GM12878 (cell line): ENCODE measurements at regions not wholly inside any gene's neighbourhood (a gene's known extent, or its start where the extent isn't known, plus 50 kb on each side); places are given as distances from the start of the nearest gene placed in this dataset.

Experiments used
- ATAC-seq: fragments of 200-7000 bp; cut with Tn5 transposase; 3 replicates; pipeline ENCODE4 v1.9.1; 2020; ENCODE audit warnings: mild to moderate bottlenecking, moderate library complexity
- BruUV-seq: library from RNA; stranded (reverse); fragments of 400-500 nt; replicated peaks from 2 replicates; lab custom pipeline; 2021; lab: Mats Ljungman, UMichigan
- CTCF ChIA-PET: fragments of 300-600 bp; sonication (Branson Sonifier 250); formaldehyde crosslinking; extraction: SDS; loops from one replicate; lab custom pipeline; 2021; ENCODE audit warnings: inconsistent platforms; lab: Yijun Ruan, JAX
- POLR2A ChIA-PET: fragments of 350-600 bp; formaldehyde crosslinking; extraction: SDS; loops from one replicate; lab custom pipeline; 2021; ENCODE audit warnings: inconsistent platforms; lab: Charles Lee
- RAD21 ChIA-PET: fragments of 300-600 bp; sonication (Branson Sonifier 250); formaldehyde crosslinking; loops from one replicate; lab custom pipeline; 2023; ENCODE audit warnings: antibody characterized with exemption; ENCODE audit not compliant: unreplicated experiment; lab: Charles Lee
- SMC1A ChIA-PET: fragments of 300-600 bp; sonication (Branson Sonifier 250); formaldehyde crosslinking; loops from one replicate; lab custom pipeline; 2023; ENCODE audit not compliant: unreplicated experiment, uncharacterized antibody; lab: Charles Lee
- DNase-seq: peaks from one replicate; pipeline ENCODE4 v3.0.0-alpha.2; 2011; ENCODE audit warnings: low read depth, low spot score
- FAIRE-seq: peaks from 3 replicates; lab custom pipeline; 2011; peaks lifted over from hg19 to GRCh38; lab: Jason Lieb, UNC
- H2AFZ ChIP-seq: 2 replicates; pipeline ENCODE4 v1.6.0; 2011; ENCODE audit warnings: low read depth, low read length, control low read depth; ENCODE audit not compliant: control insufficient read depth
- H3K27ac ChIP-seq: 2 replicates; pipeline ENCODE4 v1.5.1; 2011; ENCODE audit warnings: control low read depth; ENCODE audit not compliant: control insufficient read depth, insufficient read depth
- H3K27me3 ChIP-seq, 2 experiments: replicated peaks in 1 of 2; 2 replicates each; pipeline versions ENCODE4 v1.6.0 to v1.6.1; 2011; ENCODE audit warnings: low read length in 1 of 2; ENCODE audit not compliant: control insufficient read depth in 2 of 2, insufficient read depth in 2 of 2
- H3K36me3 ChIP-seq, 2 experiments: 2 replicates each; pipeline ENCODE4 v1.5.1; 2011; ENCODE audit warnings: low read length in 1 of 2; ENCODE audit not compliant: control insufficient read depth in 2 of 2, insufficient read depth in 2 of 2
- H3K4me1 ChIP-seq: 2 replicates; pipeline ENCODE4 v1.6.1; 2011; ENCODE audit warnings: mild to moderate bottlenecking, low read length, moderate library complexity, mixed read lengths; ENCODE audit not compliant: control insufficient read depth, insufficient read depth
- H3K4me2 ChIP-seq: 2 replicates; pipeline ENCODE4 v1.6.0; 2011; ENCODE audit warnings: control low read depth; ENCODE audit not compliant: control insufficient read depth, insufficient read depth
- H3K4me3 ChIP-seq: fragments of 200-600 bp; sonication (generic); 2 replicates; pipeline ENCODE4 v1.5.1; 2016
- H3K79me2 ChIP-seq: 2 replicates; pipeline ENCODE4 v1.6.0; 2011; ENCODE audit warnings: low read length; ENCODE audit not compliant: control insufficient read depth, insufficient read depth
- H3K9ac ChIP-seq: 2 replicates; pipeline ENCODE4 v1.8.0; 2011; ENCODE audit warnings: low read length, control low read depth, mixed read lengths; ENCODE audit not compliant: control insufficient read depth, insufficient read depth
- H3K9me3 ChIP-seq: replicated peaks from 3 replicates; pipeline ENCODE4 v1.5.1; 2011; ENCODE audit warnings: mild to moderate bottlenecking, low read length; ENCODE audit not compliant: control insufficient read depth, insufficient read depth
- H4K20me1 ChIP-seq: 2 replicates; pipeline ENCODE4 v1.6.0; 2011; ENCODE audit not compliant: control insufficient read depth, insufficient read depth
- EGR1 ChIP-seq, 2 experiments: IDR thresholded peaks; 1 replicate in 1 of 2; 2 replicates in 1 of 2; pipeline ENCODE4 v1.6.1; 2011 to 2012; ENCODE audit warnings: low read depth in 2 of 2, low read length in 2 of 2, borderline replicate concordance in 1 of 2, mild to moderate bottlenecking in 1 of 2, moderate library complexity in 1 of 2
- GATAD2B ChIP-seq: fragments of 450-650 bp; conservative IDR thresholded peaks from 2 replicates; pipeline ENCODE4 v1.6.1; 2017; ENCODE audit warnings: low read depth, mild to moderate bottlenecking, moderate library complexity
- IRF4 ChIP-seq: IDR thresholded peaks from 2 replicates; pipeline ENCODE4 v1.6.1; 2011; ENCODE audit warnings: low read depth, low read length
- PRDM15 ChIP-seq: fragments of 450-650 bp; formaldehyde crosslinking; IDR thresholded peaks from 2 replicates; pipeline ENCODE4 v1.4.0; 2020; ENCODE audit warnings: mild to moderate bottlenecking, moderate library complexity
- RFX5 ChIP-seq: IDR thresholded peaks from 2 replicates; pipeline ENCODE4 v1.6.1; 2011; ENCODE audit warnings: low read depth, low read length, improper control_type of control experiment
- SMC3 ChIP-seq: IDR thresholded peaks from 2 replicates; pipeline ENCODE4 v1.6.1; 2011; ENCODE audit warnings: low read length, improper control_type of control experiment, borderline replicate concordance
- WGBS: methylation state at CpG from one replicate; pipeline ENCODE4 v1.1.6; 2016; ENCODE audit warnings: low lambda C conversion rate; ENCODE audit not compliant: insufficient replicate concordance, insufficient coverage; ENCODE audit errors: missing lambda C conversion rate; 5-methylcytosine and 5-hydroxymethylcytosine counted together
- in situ Hi-C: fragments of 300-500 bp; cut with MboI; formaldehyde crosslinking; loops from 9 replicates; pipeline ENCODE4 v1.14.3; 2018; ENCODE audit warnings: mixed read lengths
- intact Hi-C: fragments of 100-400 bp; cut with micrococcal nuclease; formaldehyde crosslinking; loops from one replicate; pipeline ENCODE4 v1.14.2; 2022; ENCODE audit not compliant: unreplicated experiment
- TF ChIP-seq, protein P1 (sequence below): fragments of 450-650 bp; IDR thresholded peaks from 2 replicates; pipeline ENCODE4 v1.6.1; 2016; ENCODE audit warnings: mild to moderate bottlenecking

DNA sequence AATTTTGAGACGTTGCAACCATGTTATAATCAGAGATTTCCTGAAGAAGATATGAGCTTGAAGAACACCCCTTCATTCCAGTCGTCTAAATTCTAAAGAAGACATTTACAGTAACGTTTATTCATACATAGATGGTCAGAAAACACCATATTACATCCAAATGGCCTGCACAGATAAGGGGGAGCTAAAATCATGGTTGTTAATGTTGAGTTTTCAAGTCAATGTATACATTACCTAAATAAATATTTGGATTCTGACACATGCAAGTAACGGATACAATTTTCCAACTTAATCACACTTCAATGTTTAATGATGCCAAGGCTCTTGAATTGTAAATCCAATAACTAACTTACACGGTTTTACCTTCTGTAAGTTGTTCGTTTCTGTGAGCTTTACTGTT, 318.4 kb downstream of the SLC6A15 start:
- H3K9me3 ChIP-seq: no peaks in the 10 kb centered on the region
- SMC1A ChIA-PET: no interaction called here
- H2AFZ ChIP-seq: no peak overlapping the region
- TF ChIP-seq GATAD2B (no peak), SMC3 (no peak), RFX5 (no peak)
- no peak overlapping the region for H3K4me3 ChIP-seq
- in situ Hi-C loops (no loop called here), intact Hi-C loops (no loop called here)
- RAD21 ChIA-PET: no interaction called here
- CTCF ChIA-PET: no interaction called here
- H3K4me2 ChIP-seq: no peak overlapping the region
- no TSS peak for BruUV-seq
- no peaks in the 10 kb centered on the region for H3K27me3 ChIP-seq
- ATAC-seq: no peak
- no peaks in the 10 kb centered on the region for H3K4me1 ChIP-seq
- no peak overlapping the region for H3K9ac ChIP-seq
- no peak for FAIRE-seq
- H4K20me1 ChIP-seq: no peaks in the 10 kb centered on the region
- H3K79me2 ChIP-seq: no peaks in the 10 kb centered on the region
- H3K27ac ChIP-seq: no peak overlapping the region
- H3K36me3 ChIP-seq: no peaks in the 10 kb centered on the region
- no peak for DNase-seq
- POLR2A ChIA-PET: no interaction called here
- WGBS: under 1% methylated on average over 6 of the region's 6 CpGs

DNA sequence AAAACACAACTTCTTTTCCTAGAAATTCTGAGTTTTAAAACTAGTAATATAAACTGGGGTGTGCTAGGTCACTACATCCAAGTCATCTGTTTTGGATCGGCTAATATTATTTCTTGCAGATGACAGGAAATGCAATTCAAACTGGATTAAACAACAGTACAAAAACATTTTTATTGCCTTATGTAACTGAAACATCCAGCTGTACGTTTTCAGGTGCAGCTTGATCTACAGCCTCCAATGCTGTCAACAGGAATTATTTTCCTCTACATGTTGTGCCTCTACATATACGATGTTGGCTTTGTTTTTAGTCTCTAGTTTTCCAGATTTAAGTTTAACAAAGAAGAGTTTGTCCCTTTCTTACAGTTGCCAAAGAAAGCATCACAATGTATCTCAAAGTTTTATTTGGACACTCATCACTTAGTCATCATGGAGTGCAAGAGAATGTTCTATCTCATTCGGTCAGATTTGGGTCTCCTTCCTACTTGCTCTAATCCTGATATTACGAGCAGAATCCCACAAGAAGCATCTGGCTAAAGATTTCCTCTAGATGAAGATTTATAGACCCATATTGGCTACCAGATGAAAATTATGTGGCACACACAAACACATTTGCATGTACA, 326.7 kb downstream of the SLC6A15 start:
- Histone ChIP-seq H3K9me3 (no peaks in the 10 kb centered on the region), H3K36me3 (no peaks in the 10 kb centered on the region), H3K79me2 (no peaks in the 10 kb centered on the region), H2AFZ (no peak overlapping the region), H3K4me3 (no peak overlapping the region), H3K4me2 (no peak overlapping the region), H3K4me1 (no peaks in the 10 kb centered on the region), H3K9ac (no peak overlapping the region), H3K27ac (no peak overlapping the region), H3K27me3 (no peaks in the 10 kb centered on the region), H4K20me1 (no peaks in the 10 kb centered on the region)
- FAIRE-seq (no peak), DNase-seq (no peak), ATAC-seq (no peak)
- CTCF ChIA-PET: no interaction called here
- intact Hi-C loops: no loop called here
- POLR2A ChIA-PET: no interaction called here
- no TSS peak for BruUV-seq
- 21% methylated on average over 5 of the region's 5 CpGs for WGBS
- RAD21 ChIA-PET: no interaction called here
- TF ChIP-seq EGR1 (IDR thresholded peaks at IDR 0.05; ENCODE audit: borderline replicate concordance in 1 of 2, low read depth in 2 of 2, low read length in 2 of 2) (no peak), PRDM15 (CRISPR knock-in tag) (no peak), IRF4 (no peak)
- TF ChIP-seq, protein P1, sequence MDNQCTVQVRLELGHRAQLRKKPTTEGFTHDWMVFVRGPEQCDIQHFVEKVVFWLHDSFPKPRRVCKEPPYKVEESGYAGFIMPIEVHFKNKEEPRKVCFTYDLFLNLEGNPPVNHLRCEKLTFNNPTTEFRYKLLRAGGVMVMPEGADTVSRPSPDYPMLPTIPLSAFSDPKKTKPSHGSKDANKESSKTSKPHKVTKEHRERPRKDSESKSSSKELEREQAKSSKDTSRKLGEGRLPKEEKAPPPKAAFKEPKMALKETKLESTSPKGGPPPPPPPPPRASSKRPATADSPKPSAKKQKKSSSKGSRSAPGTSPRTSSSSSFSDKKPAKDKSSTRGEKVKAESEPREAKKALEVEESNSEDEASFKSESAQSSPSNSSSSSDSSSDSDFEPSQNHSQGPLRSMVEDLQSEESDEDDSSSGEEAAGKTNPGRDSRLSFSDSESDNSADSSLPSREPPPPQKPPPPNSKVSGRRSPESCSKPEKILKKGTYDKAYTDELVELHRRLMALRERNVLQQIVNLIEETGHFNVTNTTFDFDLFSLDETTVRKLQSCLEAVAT: no peak
- in situ Hi-C loops: no loop called here
- SMC1A ChIA-PET: interaction anchor here (0.7 kb wide), 1 partner anchor 148 kb away, joined by 3 read pairs; no protein-coding TSS in a partner anchor
